ENCODE measurements at regions not wholly inside any gene's neighbourhood (a gene's known extent, or its start where the extent isn't known, plus 50 kb on each side); places are given as distances from the start of the nearest gene placed in this dataset.
"Not testable (repeated sequence)": the region's sequence is repeated elsewhere in the genome, so short reads cannot be mapped to it uniquely, and the experiment has no call there.

DNA sequence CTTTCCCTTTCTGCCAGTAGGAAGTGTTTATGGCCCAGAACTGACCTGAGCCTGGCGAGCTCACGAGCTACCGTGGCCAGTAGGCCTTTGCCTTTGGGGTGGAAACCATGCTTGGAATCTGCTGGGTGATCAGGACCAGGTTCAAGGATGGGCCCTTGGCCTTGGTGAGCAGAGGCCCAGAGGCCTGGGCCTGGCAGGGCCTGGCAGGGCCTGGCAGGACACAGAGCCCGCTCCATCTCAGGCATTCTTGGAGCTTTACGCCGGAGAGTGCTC, 184.8 kb upstream of the RTL1 start (continued):
- TF ChIP-seq, protein P1, sequence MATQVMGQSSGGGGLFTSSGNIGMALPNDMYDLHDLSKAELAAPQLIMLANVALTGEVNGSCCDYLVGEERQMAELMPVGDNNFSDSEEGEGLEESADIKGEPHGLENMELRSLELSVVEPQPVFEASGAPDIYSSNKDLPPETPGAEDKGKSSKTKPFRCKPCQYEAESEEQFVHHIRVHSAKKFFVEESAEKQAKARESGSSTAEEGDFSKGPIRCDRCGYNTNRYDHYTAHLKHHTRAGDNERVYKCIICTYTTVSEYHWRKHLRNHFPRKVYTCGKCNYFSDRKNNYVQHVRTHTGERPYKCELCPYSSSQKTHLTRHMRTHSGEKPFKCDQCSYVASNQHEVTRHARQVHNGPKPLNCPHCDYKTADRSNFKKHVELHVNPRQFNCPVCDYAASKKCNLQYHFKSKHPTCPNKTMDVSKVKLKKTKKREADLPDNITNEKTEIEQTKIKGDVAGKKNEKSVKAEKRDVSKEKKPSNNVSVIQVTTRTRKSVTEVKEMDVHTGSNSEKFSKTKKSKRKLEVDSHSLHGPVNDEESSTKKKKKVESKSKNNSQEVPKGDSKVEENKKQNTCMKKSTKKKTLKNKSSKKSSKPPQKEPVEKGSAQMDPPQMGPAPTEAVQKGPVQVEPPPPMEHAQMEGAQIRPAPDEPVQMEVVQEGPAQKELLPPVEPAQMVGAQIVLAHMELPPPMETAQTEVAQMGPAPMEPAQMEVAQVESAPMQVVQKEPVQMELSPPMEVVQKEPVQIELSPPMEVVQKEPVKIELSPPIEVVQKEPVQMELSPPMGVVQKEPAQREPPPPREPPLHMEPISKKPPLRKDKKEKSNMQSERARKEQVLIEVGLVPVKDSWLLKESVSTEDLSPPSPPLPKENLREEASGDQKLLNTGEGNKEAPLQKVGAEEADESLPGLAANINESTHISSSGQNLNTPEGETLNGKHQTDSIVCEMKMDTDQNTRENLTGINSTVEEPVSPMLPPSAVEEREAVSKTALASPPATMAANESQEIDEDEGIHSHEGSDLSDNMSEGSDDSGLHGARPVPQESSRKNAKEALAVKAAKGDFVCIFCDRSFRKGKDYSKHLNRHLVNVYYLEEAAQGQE (IDR thresholded peaks at IDR 0.05; ENCODE audit: low read depth), result no peak
- no peak for TF ChIP-seq FOSL1 (IDR thresholded peaks at IDR 0.05; ENCODE audit: low read depth)

- ATAC-seq, result no peak
- H3K9me2 ChIP-seq (ENCODE audit: insufficient read depth), result no peaks in the 10 kb centered on the region
Observed at GRCh38 chr14:101088714-101089113, 185.2 kb upstream of the RTL1 start.

DNA sequence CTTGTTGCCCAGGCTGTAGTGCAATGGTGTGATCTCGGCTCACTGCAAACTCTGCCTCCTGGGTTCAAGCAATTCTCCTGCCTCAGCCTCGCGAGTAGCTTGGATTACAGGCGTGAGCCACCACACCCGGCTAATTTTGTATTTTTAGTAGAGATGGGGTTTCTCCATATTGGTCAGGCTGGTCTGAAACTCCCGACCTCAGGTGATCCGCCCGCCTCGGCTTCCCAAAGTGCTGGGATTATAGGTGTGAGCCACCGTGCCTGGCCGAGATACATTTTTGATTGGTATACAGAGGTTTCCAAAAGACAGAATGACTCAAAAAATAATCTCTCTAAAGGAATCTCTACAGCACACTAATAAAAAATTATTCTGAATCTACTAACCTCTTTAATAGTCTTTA, 187.0 kb upstream of the RTL1 start:
- CTCF ChIA-PET; BruUV-seq (replicated peaks); H3K9ac ChIP-seq (ENCODE audit: low read length); H3K4me2 ChIP-seq (ENCODE audit: low read length); ATAC-seq; H3K9me3 ChIP-seq (ENCODE audit: control insufficient read depth in 1 of 2, insufficient read depth in 1 of 2, low read depth in 1 of 2, low read length in 2 of 2); H3K79me2 ChIP-seq (ENCODE audit: insufficient read depth, low read length); intact Hi-C loops (cut with micrococcal nuclease); H3K4me1 ChIP-seq (ENCODE audit: control insufficient read depth in 1 of 2, insufficient read depth in 2 of 2, low read length in 2 of 2); H3K27me3 ChIP-seq (ENCODE audit: insufficient read depth, low read length); H3K36me3 ChIP-seq (ENCODE audit: control insufficient read depth in 1 of 2, insufficient read depth in 2 of 2, low read length in 2 of 2); H4K20me1 ChIP-seq (ENCODE audit: insufficient read depth); H3K4me3 ChIP-seq (replicated peaks in 1 of 2; ENCODE audit: low read depth in 1 of 2, low read length in 2 of 2); POLR2A ChIA-PET; H3K27ac ChIP-seq (ENCODE audit: low read depth, low read length); H3K9me2 ChIP-seq (ENCODE audit: insufficient read depth); RAD21 ChIA-PET (ENCODE audit: low non-redundant PET in 1 of 2, low total read pairs in 2 of 2, uncharacterized antibody in 2 of 2, unreplicated experiment in 2 of 2); DNase-seq (ENCODE audit: low read depth, low spot score): not testable (repeated sequence)
- H2AFZ ChIP-seq (ENCODE audit: low read depth, low read length, poor library complexity, severe bottlenecking), result peak overlapping the region; percentile 45

More at GRCh38 chr14:101088714-101089113, 185.2 kb upstream of the RTL1 start:
- Histone ChIP-seq H3K9me3 (ENCODE audit: control insufficient read depth in 1 of 2, insufficient read depth in 1 of 2, low read depth in 1 of 2, low read length in 2 of 2) (no peaks in the 10 kb centered on the region), H3K9ac (ENCODE audit: low read length) (no peak overlapping the region), H3K36me3 (ENCODE audit: control insufficient read depth in 1 of 2, insufficient read depth in 2 of 2, low read length in 2 of 2) (no peaks in the 10 kb centered on the region), H3K27ac (ENCODE audit: low read depth, low read length) (no peak overlapping the region), H3K4me2 (ENCODE audit: low read length) (no peak overlapping the region), H3K27me3 (ENCODE audit: insufficient read depth, low read length) (no peaks in the 10 kb centered on the region), H4K20me1 (ENCODE audit: insufficient read depth) (no peaks in the 10 kb centered on the region), H3K4me3 (replicated peaks in 1 of 2; ENCODE audit: low read depth in 1 of 2, low read length in 2 of 2) (no peak overlapping the region), H3K4me1 (ENCODE audit: control insufficient read depth in 1 of 2, insufficient read depth in 2 of 2, low read length in 2 of 2) (peaks cover 0 to 6% of the 10 kb centered on the region in 2 experiments; a peak in 3 of 4 replicates), H2AFZ (ENCODE audit: low read depth, low read length, poor library complexity, severe bottlenecking) (no peak overlapping the region), H3K79me2 (ENCODE audit: insufficient read depth, low read length) (no peaks in the 10 kb centered on the region)
- POLR2A ChIA-PET, result no interaction called here
- BruUV-seq (replicated peaks), result no TSS peak
- intact Hi-C loops (cut with micrococcal nuclease), result no loop called here
- TF ChIP-seq EZH2 (IDR thresholded peaks at IDR 0.05) (no peak), YY1 (IDR thresholded peaks at IDR 0.05; ENCODE audit: extremely low read depth, insufficient replicate concordance, low read depth, low read length) (no peak), POLR2A (IDR thresholded peaks at IDR 0.05; ENCODE audit: borderline replicate concordance, extremely low read depth, insufficient read depth, insufficient read length) (no peak), SRF (IDR thresholded peaks at IDR 0.05; ENCODE audit: low read depth) (no peak)
- RAD21 ChIA-PET (ENCODE audit: low non-redundant PET in 1 of 2, low total read pairs in 2 of 2, uncharacterized antibody in 2 of 2, unreplicated experiment in 2 of 2), result no interaction called here
- DNase-seq (ENCODE audit: low read depth, low spot score), result no peak
- CTCF ChIA-PET, result no interaction called here
